A549 (cell line): ENCODE measurements at regions not wholly inside any gene's neighbourhood (a gene's known extent, or its start where the extent isn't known, plus 50 kb on each side); places are given as distances from the start of the nearest gene placed in this dataset.

Experiments
- ATAC-seq, 2 experiments: fragments of 200-7000 bp in 1 of 2; fragments of >200 bp in 1 of 2; cut with Nextera tagmentation in 1 of 2; cut with Tn5 transposase in 1 of 2; 3 replicates each; pipeline versions ENCODE4 v1.8.0 to v1.9.1; 2018 to 2020; ENCODE audit warnings: mild to moderate bottlenecking in 1 of 2, moderate library complexity in 1 of 2
- CTCF ChIA-PET: fragments of 300-600 bp; sonication (Branson Sonifier 250); formaldehyde crosslinking; extraction: SDS; loops from one replicate; lab custom pipeline; 2021; ENCODE audit warnings: antibody characterized with exemption, inconsistent platforms; lab: Yijun Ruan, JAX
- POLR2A ChIA-PET: fragments of 350-600 bp; formaldehyde crosslinking; extraction: SDS; loops from one replicate; lab custom pipeline; 2021; ENCODE audit warnings: antibody characterized with exemption, inconsistent platforms; lab: Yijun Ruan, JAX
- DNase-seq, 2 experiments: peaks; one replicate each; pipeline versions ENCODE4 v3.0.0 to v3.0.0-alpha.2; 2011 to 2016; ENCODE audit warnings: low read depth in 1 of 2, low spot score in 1 of 2
- FAIRE-seq: peaks from 2 replicates; lab custom pipeline; 2011; peaks lifted over from hg19 to GRCh38; lab: Jason Lieb, UNC
- H3K27ac ChIP-seq, 2 experiments: fragments of >200 bp; sonication (Bioruptor Twin); formaldehyde crosslinking; 3 replicates each; pipeline ENCODE4 v1.5.1; 2016 to 2017
- H3K4me1 ChIP-seq: fragments of >200 bp; sonication (Bioruptor Twin); formaldehyde crosslinking; 3 replicates; pipeline ENCODE4 v1.6.1; 2016
- H3K4me2 ChIP-seq: fragments of >200 bp; sonication (Bioruptor Twin); formaldehyde crosslinking; 3 replicates; pipeline ENCODE4 v1.6.1; 2016
- H3K4me3 ChIP-seq: fragments of >200 bp; sonication (Bioruptor Twin); formaldehyde crosslinking; 3 replicates; pipeline ENCODE4 v1.5.1; 2016
- H3K9me3 ChIP-seq: fragments of >200 bp; sonication (Bioruptor Twin); formaldehyde crosslinking; 3 replicates; pipeline ENCODE4 v1.6.1; 2016
- BHLHE40 ChIP-seq: IDR thresholded peaks from 2 replicates; pipeline ENCODE4 v1.6.1; 2012; ENCODE audit warnings: low read depth, low read length, inconsistent platforms
- CBX8 ChIP-seq: fragments of 200-600 bp; sonication (generic); IDR thresholded peaks from 2 replicates; pipeline ENCODE4 v1.6.1; 2016
- CEBPB ChIP-seq, 2 experiments: fragments of >200 bp in 1 of 2; sonication (Bioruptor Twin) in 1 of 2; formaldehyde crosslinking in 1 of 2; IDR thresholded peaks; 2 replicates each; pipeline ENCODE4 v1.6.1; 2012 to 2016
- CHD4 ChIP-seq: fragments of 200-600 bp; sonication (generic); IDR thresholded peaks from 2 replicates; pipeline ENCODE4 v1.6.1; 2016; ENCODE audit warnings: antibody characterized with exemption, mild to moderate bottlenecking, borderline replicate concordance
- EHF ChIP-seq: fragments of 250-450 bp; sonication (Bioruptor Pico); IDR thresholded peaks from 2 replicates; pipeline ENCODE4 v1.5.0; 2020; ENCODE audit warnings: mild to moderate bottlenecking
- ESRRA ChIP-seq: fragments of 150-350 bp; IDR thresholded peaks from 2 replicates; pipeline ENCODE4 v1.6.1; 2014; ENCODE audit warnings: mild to moderate bottlenecking, low read length, borderline replicate concordance
- GATA3 ChIP-seq: IDR thresholded peaks from 2 replicates; pipeline ENCODE4 v1.6.1; 2012; ENCODE audit warnings: borderline replicate concordance
- HOXB13 ChIP-seq: fragments of 250-450 bp; sonication (Bioruptor Pico); IDR thresholded peaks from 2 replicates; pipeline ENCODE4 v1.5.0; 2020; ENCODE audit warnings: low read depth, mild to moderate bottlenecking, moderate library complexity
- KDM1A ChIP-seq: fragments of 200-600 bp; sonication (generic); IDR thresholded peaks from 2 replicates; pipeline ENCODE4 v1.6.1; 2016; ENCODE audit warnings: low read depth, mild to moderate bottlenecking
- KDM5A ChIP-seq: fragments of 200-600 bp; sonication (generic); IDR thresholded peaks from 2 replicates; pipeline ENCODE4 v1.6.1; 2016; ENCODE audit warnings: antibody characterized with exemption, mild to moderate bottlenecking
- NFE2L2 ChIP-seq: fragments of 150-350 bp; conservative IDR thresholded peaks from 2 replicates; pipeline ENCODE4 v1.6.1; 2014; ENCODE audit warnings: low read length
- NR3C1 ChIP-seq: fragments of >200 bp; sonication (Bioruptor Twin); formaldehyde crosslinking; IDR thresholded peaks from 3 replicates; pipeline ENCODE4 v1.6.1; 2017
- POLR2AphosphoS2 ChIP-seq: conservative IDR thresholded peaks from 2 replicates; pipeline ENCODE4 v1.6.1; 2012; ENCODE audit warnings: low read length, improper control_type of control experiment, inconsistent platforms
- REST ChIP-seq: fragments of 200-600 bp; sonication (generic); IDR thresholded peaks from 2 replicates; pipeline ENCODE4 v1.6.1; 2016; ENCODE audit warnings: antibody characterized with exemption, mild to moderate bottlenecking, moderate library complexity
- RFX5 ChIP-seq: fragments of 450-650 bp; IDR thresholded peaks from 2 replicates; pipeline ENCODE4 v1.7.1; 2014; ENCODE audit warnings: antibody characterized with exemption, mild to moderate bottlenecking, moderate library complexity
- TP53 ChIP-seq: fragments of 250-450 bp; sonication (Bioruptor Pico); IDR thresholded peaks from 2 replicates; pipeline ENCODE4 v1.5.0; 2021; ENCODE audit warnings: mild to moderate bottlenecking, moderate library complexity
- ZFP36 ChIP-seq: fragments of 450-650 bp; IDR thresholded peaks from 2 replicates; pipeline ENCODE4 v1.6.1; 2014; ENCODE audit warnings: borderline replicate concordance; ENCODE audit not compliant: partially characterized antibody
- WGBS: methylation state at CpG from one replicate; pipeline ENCODE4 v1.1.6; 2017; ENCODE audit errors: missing lambda C conversion rate; 5-methylcytosine and 5-hydroxymethylcytosine counted together
- TF ChIP-seq, protein P1 (sequence below): fragments of >200 bp; sonication (Bioruptor Twin); formaldehyde crosslinking; IDR thresholded peaks from 3 replicates; pipeline ENCODE4 v1.6.1; 2016
- TF ChIP-seq, protein P2 (sequence below): IDR thresholded peaks from 2 replicates; pipeline ENCODE4 v1.6.1; 2012; ENCODE audit warnings: low read depth, borderline replicate concordance
- TF ChIP-seq, protein P3 (sequence below): fragments of 250-450 bp; sonication (Bioruptor Pico); IDR thresholded peaks from 2 replicates; pipeline ENCODE4 v1.5.0; 2021; ENCODE audit warnings: mild to moderate bottlenecking, moderate library complexity, borderline replicate concordance

DNA sequence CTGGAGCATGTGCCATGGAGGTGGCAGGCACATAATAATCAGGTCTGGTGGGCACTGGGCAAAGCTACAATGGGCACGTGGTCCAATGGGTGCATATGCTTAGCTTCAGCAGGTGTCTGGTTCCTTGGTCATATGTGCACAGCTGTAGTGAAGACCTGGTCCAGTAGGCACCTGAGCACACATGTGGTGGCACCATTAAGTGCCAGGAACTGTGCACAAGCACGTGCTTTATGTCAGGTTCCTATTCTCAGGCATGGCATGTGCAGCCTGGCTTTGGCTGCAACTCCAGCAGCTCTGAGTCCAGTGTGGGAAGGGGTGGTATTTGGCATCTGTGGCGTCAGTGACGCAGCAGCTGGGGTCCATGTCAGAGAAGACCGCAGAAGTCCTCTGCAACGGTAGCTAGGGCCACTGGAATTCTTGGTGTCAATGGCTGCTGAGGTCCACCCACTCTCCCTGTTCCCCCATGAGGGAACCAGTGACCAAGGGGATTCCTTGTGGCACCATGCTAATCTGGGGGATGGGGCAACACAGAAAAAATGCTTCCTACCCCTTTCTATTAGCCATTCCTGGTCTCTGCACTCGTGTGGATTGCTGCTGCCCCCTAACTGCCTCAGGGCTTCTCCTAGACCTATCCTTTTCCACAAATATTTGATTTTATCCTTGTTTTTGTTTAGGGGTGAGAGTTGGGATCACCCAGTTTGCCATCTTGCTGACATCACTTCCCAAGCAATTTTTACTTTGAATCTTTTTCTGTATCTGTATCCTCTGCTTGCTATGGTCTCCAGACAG, 262.9 kb upstream of the MAP2 start:
- Histone ChIP-seq H3K4me3 (no peak overlapping the region), H3K4me1 (no peaks in the 10 kb centered on the region), H3K4me2 (no peak overlapping the region), H3K9me3 (no peaks in the 10 kb centered on the region), H3K27ac (no peak overlapping the region)
- DNase-seq = no peak
- TF ChIP-seq KDM1A = no peak
- TF ChIP-seq, protein P1, sequence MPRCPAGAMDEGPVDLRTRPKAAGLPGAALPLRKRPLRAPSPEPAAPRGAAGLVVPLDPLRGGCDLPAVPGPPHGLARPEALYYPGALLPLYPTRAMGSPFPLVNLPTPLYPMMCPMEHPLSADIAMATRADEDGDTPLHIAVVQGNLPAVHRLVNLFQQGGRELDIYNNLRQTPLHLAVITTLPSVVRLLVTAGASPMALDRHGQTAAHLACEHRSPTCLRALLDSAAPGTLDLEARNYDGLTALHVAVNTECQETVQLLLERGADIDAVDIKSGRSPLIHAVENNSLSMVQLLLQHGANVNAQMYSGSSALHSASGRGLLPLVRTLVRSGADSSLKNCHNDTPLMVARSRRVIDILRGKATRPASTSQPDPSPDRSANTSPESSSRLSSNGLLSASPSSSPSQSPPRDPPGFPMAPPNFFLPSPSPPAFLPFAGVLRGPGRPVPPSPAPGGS = no peak
- TF ChIP-seq TP53 (CRISPR knock-in tag) = no peak
- no peak for TF ChIP-seq CEBPB (IDR thresholded peaks at IDR 0.05)
- TF ChIP-seq CBX8 = no peak
- TF ChIP-seq REST = no peak
- no peak for TF ChIP-seq EHF
- TF ChIP-seq, protein P2, sequence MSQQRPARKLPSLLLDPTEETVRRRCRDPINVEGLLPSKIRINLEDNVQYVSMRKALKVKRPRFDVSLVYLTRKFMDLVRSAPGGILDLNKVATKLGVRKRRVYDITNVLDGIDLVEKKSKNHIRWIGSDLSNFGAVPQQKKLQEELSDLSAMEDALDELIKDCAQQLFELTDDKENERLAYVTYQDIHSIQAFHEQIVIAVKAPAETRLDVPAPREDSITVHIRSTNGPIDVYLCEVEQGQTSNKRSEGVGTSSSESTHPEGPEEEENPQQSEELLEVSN = no peak
- TF ChIP-seq NR3C1 = no peak
- TF ChIP-seq, protein P3, sequence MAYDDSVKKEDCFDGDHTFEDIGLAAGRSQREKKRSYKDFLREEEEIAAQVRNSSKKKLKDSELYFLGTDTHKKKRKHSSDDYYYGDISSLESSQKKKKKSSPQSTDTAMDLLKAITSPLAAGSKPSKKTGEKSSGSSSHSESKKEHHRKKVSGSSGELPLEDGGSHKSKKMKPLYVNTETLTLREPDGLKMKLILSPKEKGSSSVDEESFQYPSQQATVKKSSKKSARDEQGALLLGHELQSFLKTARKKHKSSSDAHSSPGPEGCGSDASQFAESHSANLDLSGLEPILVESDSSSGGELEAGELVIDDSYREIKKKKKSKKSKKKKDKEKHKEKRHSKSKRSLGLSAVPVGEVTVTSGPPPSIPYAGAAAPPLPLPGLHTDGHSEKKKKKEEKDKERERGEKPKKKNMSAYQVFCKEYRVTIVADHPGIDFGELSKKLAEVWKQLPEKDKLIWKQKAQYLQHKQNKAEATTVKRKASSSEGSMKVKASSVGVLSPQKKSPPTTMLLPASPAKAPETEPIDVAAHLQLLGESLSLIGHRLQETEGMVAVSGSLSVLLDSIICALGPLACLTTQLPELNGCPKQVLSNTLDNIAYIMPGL (CRISPR knock-in tag) = no peak
- TF ChIP-seq POLR2AphosphoS2 = no peak
- no peak for TF ChIP-seq ZFP36
- no peak for TF ChIP-seq NFE2L2
- no peak for TF ChIP-seq KDM5A
- TF ChIP-seq RFX5 = no peak
- WGBS = 6% methylated on average over 7 of the region's 7 CpGs
- CTCF ChIA-PET = no interaction called here
- POLR2A ChIA-PET = no interaction called here
- ATAC-seq = no peak
- no peak for FAIRE-seq

DNA sequence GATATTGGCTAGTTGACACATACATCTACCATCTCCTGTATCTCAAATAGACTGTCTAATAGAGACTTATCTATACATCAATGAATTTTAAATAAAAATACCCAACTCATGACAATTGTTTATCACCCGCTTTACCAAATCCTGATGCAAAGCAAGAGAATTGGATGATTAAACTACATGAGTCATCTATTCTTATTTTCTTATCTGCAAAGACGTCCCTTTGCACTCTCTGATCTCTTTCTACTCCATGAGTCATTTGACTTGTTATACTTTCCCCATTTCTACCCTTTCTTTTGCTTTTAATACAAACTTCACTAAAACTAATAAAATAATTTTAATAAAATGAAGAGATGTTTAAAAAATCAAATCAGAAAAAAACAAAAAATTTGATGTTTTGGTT, 261.7 kb upstream of the MAP2 start:
- H3K27ac ChIP-seq = no peak overlapping the region
- POLR2A ChIA-PET = no interaction called here
- TF ChIP-seq BHLHE40 (no peak), KDM1A (no peak), ESRRA (no peak), POLR2AphosphoS2 (no peak), CHD4 (no peak), HOXB13 (no peak), REST (no peak), GATA3 (no peak), CEBPB (IDR thresholded peaks at IDR 0.05) (no peak)
- DNase-seq (no peak), ATAC-seq (no peak), FAIRE-seq (no peak)
- CTCF ChIA-PET = no interaction called here
- 28% methylated on average over 2 of the region's 2 CpGs for WGBS
- H3K4me2 ChIP-seq = no peak overlapping the region
- H3K4me1 ChIP-seq = no peaks in the 10 kb centered on the region
- no peak overlapping the region for H3K4me3 ChIP-seq
- H3K9me3 ChIP-seq = no peaks in the 10 kb centered on the region
